ENCODE measurements at regions not wholly inside any gene's neighbourhood (a gene's known extent, or its start where the extent isn't known, plus 50 kb on each side); places are given as distances from the start of the nearest gene placed in this dataset.

GRCh38 chr11:127632976-127633680 lies 632.6 kb upstream of the KIRREL3 start:
- H3K4me1 ChIP-seq: no peaks in the 10 kb centered on the region
- no peaks in the 10 kb centered on the region for H3K36me3 ChIP-seq
- 69% methylated on average over 2 of the region's 2 CpGs for WGBS, 2 donors
- H3K9me3 ChIP-seq: no peaks in the 10 kb centered on the region
- intact Hi-C loops (cut with DNase I): no loop called here
- no peak overlapping the region for H3K27ac ChIP-seq
- ATAC-seq: no peak
- FAIRE-seq: no peak
- H3K27me3 ChIP-seq: peaks cover 0 to 4% (median 0%) of the 10 kb centered on the region in 4 donors
- no peak for DNase-seq
- no peak for TF ChIP-seq CTCF (IDR thresholded peaks at IDR 0.05)
- no peak overlapping the region for H3K4me3 ChIP-seq

- no peak for FAIRE-seq
- 79 to 91% methylated on average over 4 of the region's 4 CpGs for WGBS, 2 donors
- intact Hi-C loops (cut with DNase I): no loop called here
- Histone ChIP-seq H3K4me3 (no peak overlapping the region), H3K27ac (no peak overlapping the region), H3K36me3 (no peaks in the 10 kb centered on the region), H3K9me3 (no peaks in the 10 kb centered on the region), H3K4me1 (peaks cover 0 to 5% (median 0%) of the 10 kb centered on the region in 3 donors), H3K27me3 (peaks cover 0 to 4% (median 0%) of the 10 kb centered on the region in 4 donors)
- TF ChIP-seq CTCF (IDR thresholded peaks at IDR 0.05): no peak
- ATAC-seq: no peak
- no peak for DNase-seq
Measured at GRCh38 chr11:127632546-127632945, 632.0 kb upstream of the KIRREL3 start.

- Histone ChIP-seq H3K27me3 (peaks cover 0 to 4% (median 0%) of the 10 kb centered on the region in 4 donors), H3K4me1 (peaks cover 0 to 5% (median 0%) of the 10 kb centered on the region in 3 donors), H3K27ac (no peak overlapping the region), H3K9me3 (no peaks in the 10 kb centered on the region), H3K36me3 (no peaks in the 10 kb centered on the region), H3K4me3 (no peak overlapping the region)
- intact Hi-C loops (cut with DNase I): no loop called here
- ATAC-seq (no peak), DNase-seq (no peak), FAIRE-seq (no peak)
- WGBS, 2 donors: 62 to 67% methylated on average over 5 of the region's 5 CpGs
- TF ChIP-seq CTCF (IDR thresholded peaks at IDR 0.05): no peak
Measured at GRCh38 chr11:127631974-127632373, 631.4 kb upstream of the KIRREL3 start.

- no peak for TF ChIP-seq CTCF (IDR thresholded peaks at IDR 0.05)
- intact Hi-C loops (cut with DNase I): no loop called here
- Histone ChIP-seq H3K4me1 (peaks cover 0 to 5% (median 0%) of the 10 kb centered on the region in 3 donors), H3K27ac (no peak overlapping the region), H3K4me3 (no peak overlapping the region), H3K9me3 (no peaks in the 10 kb centered on the region), H3K36me3 (no peaks in the 10 kb centered on the region), H3K27me3 (peaks cover 0 to 4% (median 0%) of the 10 kb centered on the region in 4 donors)
- FAIRE-seq (no peak), DNase-seq (no peak), ATAC-seq (no peak)
- WGBS, 2 donors: 72 to 82% methylated on average over 3 of the region's 3 CpGs
Measured at GRCh38 chr11:127629200-127629599, 628.6 kb upstream of the KIRREL3 start.

GRCh38 chr11:127628458-127628785 lies 627.9 kb upstream of the KIRREL3 start:
- H3K9me3 ChIP-seq: no peaks in the 10 kb centered on the region
- intact Hi-C loops (cut with DNase I): no loop called here
- H3K27ac ChIP-seq: no peak overlapping the region
- no peak for DNase-seq
- TF ChIP-seq CTCF (IDR thresholded peaks at IDR 0.05): no peak
- H3K27me3 ChIP-seq: peaks cover 0 to 4% (median 0%) of the 10 kb centered on the region in 4 donors
- H3K36me3 ChIP-seq: no peaks in the 10 kb centered on the region
- ATAC-seq: no peak
- H3K4me1 ChIP-seq: peaks cover 0 to 5% (median 0%) of the 10 kb centered on the region in 3 donors
- H3K4me3 ChIP-seq: no peak overlapping the region
- WGBS, 2 donors: 47 to 58% methylated on average over 5 of the region's 5 CpGs
- FAIRE-seq: no peak

All from pancreas (tissue), 10 donors.